GM19043 (cell line): ENCODE measurements at regions not wholly inside any gene's neighbourhood (a gene's known extent, or its start where the extent isn't known, plus 50 kb on each side); places are given as distances from the start of the nearest gene placed in this dataset.
"Not testable (repeated sequence)": the region's sequence is repeated elsewhere in the genome, so short reads cannot be mapped to it uniquely, and the experiment has no call there.

Source experiments
- ATAC-seq: cut with Tn5 transposase; IDR thresholded peaks from one replicate; pipeline ENCODE4 v1.9.1; 2021; ENCODE audit warnings: low read depth; ENCODE audit not compliant: unreplicated experiment

DNA sequence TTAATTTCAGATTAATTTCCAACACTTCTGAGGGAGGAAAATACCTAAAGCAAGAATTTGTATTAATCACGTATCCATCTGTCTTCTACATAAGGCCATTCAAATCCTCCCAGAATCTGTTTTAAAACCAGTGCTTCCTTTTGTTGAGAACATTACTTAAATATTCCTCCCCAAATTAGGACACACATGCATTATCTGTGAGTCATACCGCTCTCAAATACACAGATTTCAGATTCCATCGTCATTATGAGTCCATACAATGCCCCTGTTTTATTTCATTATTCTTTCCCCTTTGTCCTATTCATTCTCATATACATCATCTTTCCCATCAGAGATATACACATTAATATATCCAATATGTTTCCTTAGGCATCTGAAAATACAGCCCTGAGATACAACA is 57.3 kb upstream of the PRSS12 start:
- ATAC-seq = no peak

DNA sequence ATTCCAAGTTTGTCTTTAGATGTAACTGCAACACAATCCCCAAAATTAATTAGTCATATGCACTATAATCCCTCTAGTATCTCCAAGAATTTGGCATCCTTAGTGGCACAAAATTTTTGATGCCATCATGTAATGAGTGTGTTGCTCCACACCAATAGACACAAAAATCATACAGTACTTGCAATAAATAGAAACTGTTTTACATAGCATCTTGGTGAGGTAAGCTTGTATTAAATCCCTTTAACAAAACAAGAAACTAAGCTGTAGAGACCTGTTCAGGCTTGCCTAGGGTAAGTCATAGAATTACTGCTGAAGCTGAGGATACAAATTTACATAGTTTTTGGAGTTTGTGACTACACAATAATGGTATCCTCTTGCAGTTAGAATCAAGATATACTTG is 64.5 kb upstream of the PRSS12 start:
- no peak for ATAC-seq

DNA sequence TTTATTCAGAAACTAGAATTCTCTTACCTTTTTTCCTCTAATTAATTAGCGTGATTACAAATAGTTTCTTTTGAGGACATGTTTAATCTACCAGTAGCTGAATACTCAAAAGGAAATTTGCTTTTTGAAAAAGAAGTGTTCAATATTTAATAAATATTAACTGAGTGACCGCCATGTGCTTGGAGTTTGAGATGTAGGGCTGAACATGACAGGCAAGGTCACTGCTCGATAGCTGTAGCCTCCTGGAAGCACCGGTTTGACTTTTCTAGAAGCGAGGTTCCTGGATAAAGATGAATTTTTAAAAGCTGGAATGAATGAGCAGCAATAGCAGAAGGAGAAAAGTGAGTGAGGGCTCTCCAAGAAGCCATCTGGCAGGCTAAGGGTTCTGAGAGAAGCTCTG is 65.0 kb upstream of the PRSS12 start:
- not testable (repeated sequence) for ATAC-seq

DNA sequence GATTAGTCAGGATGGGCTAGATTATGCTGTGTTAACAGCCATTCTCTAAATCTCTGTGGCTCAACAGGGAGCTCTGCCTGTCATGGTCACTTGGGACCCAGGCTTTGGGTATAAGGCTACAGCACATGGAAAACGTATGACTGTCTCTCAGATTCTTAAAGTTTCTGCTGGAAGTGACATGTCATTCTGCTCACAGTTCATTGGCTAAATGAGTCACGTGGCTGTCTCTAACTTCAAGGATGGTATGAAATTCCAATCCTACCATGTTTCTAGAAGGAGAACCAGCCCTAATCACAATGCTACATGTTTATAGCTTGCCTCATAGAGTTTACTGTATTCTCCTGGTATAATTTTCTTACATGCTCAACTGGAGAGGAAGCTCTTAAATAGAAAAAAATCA is 65.6 kb upstream of the PRSS12 start:
- not testable (repeated sequence) for ATAC-seq

DNA sequence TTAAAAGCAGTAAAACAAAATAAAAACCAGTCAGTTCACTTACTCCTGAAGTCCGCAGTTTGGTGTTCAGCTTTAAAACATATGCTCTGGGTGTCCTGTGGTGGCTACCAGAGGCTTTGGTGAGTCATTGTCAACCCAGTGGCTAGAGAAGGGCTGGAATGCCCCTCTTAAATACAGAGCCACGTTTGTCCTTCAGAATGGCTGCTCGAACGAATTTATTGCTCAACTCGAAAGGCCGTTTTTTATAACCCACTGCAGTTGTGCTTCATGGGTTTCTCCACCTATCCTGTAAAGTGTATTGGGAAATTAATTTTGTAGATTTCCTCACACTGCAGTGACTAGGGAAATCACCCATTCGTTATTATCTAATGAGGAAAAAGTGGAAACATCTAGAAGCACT is 66.8 kb upstream of the PRSS12 start:
- ATAC-seq = not testable (repeated sequence)

DNA sequence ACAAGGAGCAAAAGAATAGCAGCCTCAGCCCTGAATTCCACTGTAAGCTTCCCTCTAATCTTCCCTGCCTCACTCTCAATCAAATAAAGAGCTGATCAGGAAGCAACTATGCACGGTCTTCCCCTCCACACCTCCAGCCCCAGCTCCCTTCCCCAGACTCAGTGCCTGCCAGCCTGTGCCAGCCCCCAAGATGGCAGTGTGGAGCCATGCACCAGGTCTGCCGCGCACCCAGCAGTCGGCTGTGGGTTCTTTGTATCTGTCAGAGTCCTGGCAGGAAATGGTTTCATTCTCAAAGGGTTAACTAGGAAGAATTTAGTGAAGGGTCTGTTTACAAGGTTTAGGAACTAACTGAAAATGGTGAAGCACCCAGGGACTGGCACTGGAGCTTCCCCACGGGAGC is 71.3 kb upstream of the PRSS12 start:
- not testable (repeated sequence) for ATAC-seq

DNA sequence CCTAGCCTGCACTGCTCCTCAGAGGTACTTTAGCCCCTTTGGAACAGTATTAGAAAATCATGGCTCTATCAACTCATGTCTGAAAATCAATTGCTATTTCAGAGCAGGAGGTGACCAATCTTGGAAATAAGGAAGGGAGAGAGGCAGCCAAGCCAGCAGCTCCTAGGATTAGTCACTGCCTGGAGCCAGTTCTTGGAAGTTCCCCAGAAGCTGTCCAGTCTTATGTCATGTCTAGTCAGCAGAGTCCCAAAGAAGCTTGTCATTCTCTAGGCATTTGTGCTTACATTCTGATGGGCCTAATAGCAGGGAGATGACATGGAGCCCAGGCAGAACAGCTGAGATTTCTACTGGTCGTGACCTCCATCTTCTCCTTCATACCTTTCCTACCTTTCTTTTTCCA is 76.1 kb upstream of the PRSS12 start:
- ATAC-seq = not testable (repeated sequence)

DNA sequence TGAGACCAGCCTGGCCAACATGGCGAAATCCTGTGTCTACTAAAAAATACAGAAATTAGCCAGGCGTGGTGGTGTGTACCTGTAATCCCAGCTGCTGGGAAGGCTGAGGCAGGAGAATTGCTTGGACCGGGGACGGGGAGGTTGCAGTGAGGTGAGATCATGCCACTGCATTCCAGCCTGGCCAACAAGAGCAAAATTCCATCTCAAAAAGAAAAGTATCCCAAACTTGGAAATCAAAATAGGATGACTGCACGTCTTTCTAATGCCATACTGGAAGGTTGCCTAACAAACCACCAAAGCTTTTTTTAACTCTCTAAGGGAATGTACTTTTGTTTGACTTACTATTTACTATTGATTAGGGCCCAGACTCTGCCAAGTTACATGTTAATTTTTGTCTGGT is 79.6 kb upstream of the PRSS12 start:
- ATAC-seq = not testable (repeated sequence)

DNA sequence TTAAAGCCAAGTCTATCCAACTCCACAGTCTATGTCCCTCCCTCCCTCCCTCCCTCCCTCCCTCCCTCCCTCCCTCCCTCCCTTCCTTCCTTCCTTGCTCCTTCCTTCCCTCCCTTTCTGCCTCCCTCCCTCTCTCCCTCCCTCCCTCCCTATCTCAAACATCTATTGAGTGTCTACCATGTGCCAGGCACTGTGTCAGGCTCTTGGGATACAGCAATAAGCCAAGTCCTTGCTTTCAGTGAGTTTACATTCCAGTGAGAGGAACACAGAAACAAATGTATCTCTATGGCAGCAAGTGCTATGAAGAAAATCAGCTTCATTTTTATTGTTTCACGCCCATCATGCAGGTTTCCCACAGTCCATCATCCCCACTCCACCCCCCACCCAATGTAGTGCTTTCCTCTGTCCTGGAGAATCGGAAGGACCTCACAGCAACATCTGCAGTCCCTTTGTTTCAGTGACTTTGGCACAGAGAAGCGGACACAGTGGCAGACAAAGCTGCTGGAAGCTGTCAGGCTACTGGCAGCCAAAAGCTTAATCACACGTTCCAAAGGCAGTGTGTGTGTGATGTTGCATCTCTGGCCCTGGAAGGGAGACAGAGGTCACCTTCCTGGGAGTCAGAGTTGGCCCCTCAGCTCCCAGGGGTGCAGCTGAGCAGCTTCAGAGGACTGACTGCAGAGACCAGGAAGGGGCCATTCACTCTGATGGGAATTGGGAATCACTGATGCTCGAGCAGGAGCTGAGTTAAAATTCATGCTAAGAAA is 81.0 kb upstream of the PRSS12 start:
- ATAC-seq = not testable (repeated sequence)

DNA sequence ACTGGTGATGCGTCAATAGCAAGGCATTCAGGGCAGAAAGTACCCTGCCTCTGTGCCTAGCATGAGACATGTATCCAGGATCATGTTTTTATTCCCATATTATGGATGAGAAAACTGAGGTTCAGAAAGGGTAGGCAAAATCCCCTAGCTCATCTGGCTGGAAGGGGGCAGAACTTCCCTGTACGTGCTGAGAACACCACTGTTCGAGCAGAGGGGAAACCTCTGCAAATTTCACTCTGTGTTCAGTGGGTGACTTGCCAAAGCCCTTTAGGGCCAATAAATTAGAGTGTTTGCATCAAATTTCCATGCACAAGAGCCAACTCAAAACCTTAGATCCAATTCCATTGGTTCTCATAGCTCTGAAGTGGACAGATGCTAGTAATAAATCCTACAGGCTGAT is 82.6 kb upstream of the PRSS12 start:
- not testable (repeated sequence) for ATAC-seq

DNA sequence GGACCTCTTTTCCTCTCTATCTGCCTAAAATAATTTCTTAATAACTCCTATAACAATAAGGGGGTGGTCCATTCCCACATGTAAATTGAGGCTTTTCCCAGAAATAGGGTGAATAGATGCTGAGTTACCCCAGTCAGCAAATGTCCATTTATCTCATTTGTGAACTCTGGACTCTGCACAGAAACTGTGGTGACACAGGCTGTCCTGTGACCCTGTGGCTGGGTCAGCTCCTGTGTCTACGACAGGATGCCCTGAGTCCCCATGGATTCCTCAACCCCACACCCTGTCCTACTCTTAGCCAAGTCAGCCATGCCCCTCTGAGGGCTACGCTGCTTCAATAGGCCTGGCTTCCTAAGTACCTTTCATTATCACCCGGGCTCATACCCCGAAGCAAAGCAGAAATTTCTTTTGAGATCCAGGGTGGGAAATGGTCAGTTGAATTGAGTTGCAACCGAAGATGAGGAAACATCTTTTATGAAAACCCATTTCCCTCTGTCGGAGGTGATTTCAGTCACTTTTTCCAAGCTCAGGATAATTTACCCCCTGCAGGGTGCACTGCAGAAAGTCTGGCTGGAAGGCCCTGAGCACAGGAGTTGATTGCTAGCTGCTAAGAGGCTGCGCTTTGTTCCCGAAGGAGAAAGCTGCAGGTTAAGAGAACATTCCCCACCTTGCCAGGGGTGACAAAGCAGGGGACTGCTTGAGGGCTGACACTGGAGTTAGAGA is 89.5 kb upstream of the PRSS12 start:
- ATAC-seq = not testable (repeated sequence)

DNA sequence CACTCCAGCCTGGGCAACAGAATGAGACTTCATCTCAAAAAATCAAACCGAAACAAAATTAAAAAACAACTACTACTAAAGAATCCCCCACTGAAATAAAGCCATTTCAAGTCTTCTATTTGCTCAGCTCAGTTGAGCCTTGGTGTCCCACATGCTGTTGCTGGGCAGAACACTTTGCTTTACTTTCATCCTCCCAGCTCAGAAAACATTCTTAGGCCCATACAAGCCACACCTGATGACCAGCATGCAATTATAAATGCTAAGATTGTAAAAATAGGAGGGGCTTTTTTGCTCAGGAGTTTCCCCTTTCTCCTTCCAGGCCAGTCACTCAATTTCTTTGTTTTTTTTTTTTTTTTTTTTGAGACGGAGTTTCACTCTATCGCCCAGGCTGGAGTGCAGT is 94.6 kb upstream of the PRSS12 start:
- not testable (repeated sequence) for ATAC-seq

DNA sequence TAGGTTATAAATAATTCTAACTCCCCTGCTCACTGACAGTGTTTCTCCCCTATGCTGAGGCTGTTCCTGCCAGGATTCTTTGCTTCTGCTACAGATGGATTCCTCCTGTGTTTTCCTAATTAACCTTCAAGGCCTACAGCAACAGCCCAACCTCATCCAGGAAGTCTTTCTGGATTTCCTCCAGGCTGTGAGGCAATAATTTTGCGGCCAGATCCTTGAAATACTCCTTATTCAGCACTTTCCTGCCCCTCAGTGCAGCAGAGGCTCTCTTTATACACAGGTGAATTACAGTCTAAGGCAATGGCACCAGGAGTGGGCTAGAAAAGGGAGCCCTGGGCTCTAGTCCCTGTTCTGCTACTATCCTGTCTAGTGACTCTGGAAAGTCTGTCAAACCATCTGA is 102.1 kb upstream of the PRSS12 start:
- ATAC-seq = not testable (repeated sequence)

DNA sequence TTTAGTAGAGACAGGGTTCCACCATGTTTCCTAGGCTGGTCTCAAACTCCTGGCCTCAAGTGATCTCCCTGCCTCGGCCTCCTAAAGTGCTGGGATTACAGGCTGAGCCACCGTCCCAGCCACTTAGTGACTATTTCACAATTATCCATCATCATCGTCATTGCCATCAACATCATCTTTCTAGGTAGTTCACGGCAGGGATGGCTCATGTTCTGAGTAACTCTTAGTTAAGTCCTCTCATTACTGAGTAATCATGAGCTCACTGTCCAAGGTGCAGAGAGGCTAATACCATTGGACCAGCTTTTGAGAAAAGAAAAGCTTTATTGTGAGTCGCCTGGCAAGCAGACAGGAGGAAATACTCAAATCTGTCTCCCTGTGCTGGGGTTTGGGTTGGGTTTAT is 108.6 kb upstream of the PRSS12 start:
- not testable (repeated sequence) for ATAC-seq

DNA sequence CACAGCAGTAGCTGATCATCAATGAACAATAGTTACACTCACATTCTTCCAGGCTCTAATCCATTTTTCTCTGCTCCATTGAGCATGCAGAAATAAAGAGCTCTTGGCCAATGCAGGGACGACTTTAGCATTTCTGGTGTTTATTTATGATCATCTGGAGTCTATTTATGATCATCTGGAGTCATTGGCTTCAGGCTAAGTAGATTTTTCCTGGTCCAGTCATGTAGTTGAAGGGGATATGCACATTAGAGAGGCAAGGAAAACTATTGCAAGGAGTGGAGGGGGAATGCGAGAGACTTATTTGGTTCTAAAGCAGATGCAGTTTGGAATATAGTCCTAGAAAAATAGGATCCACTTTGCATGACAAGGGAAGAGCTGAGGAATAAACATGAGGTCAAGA is 113.0 kb upstream of the PRSS12 start:
- ATAC-seq = not testable (repeated sequence)

DNA sequence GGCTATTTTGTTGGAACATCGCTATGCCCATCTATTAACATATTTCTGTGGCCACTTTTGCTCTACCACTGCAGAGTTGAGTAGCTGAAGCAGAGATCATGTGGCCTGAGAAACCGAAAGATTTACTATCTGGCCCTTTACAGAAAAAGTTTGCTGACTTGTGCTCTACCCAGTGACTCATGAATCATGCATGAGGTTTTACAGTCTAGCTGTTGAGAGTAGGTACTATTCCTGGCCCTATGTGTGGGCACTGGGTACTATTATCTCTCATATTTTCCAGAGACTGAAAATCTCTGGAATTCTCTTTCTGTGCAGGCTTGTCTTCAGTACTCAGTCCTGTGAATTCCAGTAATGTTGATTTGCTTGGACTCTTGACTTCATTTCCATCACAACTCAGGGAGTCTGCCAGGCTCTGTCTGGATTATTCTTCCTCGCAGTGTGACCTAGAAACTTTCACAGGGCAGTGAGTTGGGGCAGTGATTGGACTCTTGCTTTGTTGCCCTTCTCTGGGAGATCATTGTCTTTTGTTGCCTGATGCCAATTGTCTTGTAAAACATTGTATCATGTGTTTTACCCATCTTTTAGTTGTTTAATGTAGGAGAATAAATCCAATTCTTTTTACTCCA is 121.3 kb upstream of the PRSS12 start:
- ATAC-seq = not testable (repeated sequence)

DNA sequence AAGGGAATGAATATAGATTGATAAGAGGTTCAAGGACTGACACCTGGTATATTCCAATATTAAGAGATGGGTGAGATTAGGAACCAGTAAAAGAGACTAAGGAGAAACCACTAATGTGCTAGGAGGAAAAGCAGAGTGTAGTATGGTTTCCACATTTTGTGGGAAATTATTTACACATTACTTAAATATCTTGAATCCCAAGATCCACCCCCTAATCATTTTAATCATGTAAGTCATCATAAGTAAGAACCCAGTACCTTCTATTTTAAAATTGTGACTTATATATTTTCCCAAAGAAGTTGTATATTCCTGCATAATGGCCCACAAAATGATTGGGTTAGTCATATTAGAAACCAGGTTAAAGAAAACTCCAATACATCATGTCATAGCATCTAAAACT is 122.0 kb upstream of the PRSS12 start:
- ATAC-seq = not testable (repeated sequence)

DNA sequence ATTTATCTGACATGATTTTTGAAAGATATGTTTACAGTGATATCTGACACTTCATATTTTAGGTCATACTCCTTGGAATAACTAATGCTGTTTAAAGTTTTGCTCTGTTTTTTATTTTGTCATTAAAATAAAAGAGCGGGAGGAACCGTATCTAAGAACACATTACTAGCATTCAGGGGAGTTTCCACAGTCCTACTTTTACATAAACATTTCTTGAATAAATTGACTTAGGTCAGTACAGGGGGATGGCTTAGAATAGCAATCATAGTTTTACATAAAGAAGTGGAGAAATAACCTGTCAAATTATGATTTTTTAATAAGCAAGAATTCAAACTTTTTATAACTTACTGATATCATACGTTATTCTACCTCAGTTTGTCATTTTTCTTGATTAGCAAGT is 123.1 kb upstream of the PRSS12 start:
- not testable (repeated sequence) for ATAC-seq

DNA sequence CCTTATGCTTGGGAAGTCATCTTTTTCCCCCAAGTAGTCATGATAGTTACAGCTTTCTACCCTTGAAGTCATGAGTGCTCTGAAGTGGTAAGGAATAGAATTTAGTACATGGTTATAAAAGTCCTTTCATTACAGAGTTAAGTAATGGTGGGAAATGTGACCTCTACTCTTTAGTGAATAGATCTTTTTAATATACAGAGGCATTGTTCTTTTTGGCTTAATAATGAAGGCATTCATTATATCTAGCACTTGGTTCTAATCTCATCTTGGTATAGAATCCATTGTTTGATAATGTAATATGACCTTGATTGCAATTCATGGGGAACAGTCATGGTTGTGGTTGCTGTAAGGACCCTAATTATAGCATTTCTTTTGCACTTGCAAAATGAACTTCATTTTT is 125.0 kb upstream of the PRSS12 start:
- ATAC-seq = not testable (repeated sequence)

DNA sequence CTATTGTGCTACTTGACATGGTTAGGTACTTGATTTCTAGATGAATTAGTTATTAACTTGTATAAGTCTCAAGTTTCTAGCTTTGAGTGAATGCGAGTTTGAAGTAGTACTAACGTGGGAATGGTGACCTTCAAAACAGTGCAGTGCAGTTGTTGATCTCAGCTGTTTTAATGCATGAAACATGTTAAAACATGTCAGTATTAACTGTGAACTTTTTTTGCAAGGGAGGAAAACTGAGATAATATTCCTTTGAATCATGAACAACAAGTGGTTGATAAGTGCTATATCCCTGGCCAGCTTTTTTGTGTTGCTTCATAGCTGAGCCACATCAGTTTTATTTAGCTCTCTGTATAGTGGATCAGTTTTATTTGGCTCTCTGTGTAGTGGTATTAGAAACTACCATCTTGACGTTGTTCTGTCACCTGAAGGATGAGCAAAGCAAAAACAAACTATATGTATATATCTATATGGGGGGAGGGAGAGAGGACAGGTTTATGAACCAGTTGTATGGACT is 133.1 kb upstream of the PRSS12 start:
- ATAC-seq = not testable (repeated sequence)

DNA sequence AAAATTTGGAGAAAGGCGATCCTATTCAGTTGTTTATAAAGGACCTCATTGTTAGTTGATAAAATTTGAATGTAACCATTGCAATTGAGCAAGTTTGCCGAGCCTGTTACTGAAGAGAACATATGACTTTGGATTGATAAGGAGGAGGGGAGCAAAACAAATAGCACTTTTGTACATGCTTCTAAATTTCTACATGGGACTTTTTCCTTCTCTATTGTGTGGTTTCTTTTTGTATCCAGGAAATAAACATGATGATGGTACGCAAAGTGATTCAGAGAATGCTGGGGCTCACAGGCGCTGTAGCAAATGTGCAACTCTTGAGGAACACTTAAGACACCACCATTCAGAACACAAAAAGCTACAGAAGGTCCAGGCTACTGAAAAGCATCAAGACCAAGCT is 140.2 kb upstream of the PRSS12 start:
- not testable (repeated sequence) for ATAC-seq
